ENCODE measurements at regions not wholly inside any gene's neighbourhood (a gene's known extent, or its start where the extent isn't known, plus 50 kb on each side); places are given as distances from the start of the nearest gene placed in this dataset.

GRCh38 chr10:29922892-29923291, 136.5 kb downstream of the JCAD start:
- ChIA-PET CTCF (no interaction called here), POLR2A (no interaction called here)
- DNase-seq (ENCODE audit: low read depth, low spot score) = no peak
- no peak overlapping the region for H3K4me3 ChIP-seq (ENCODE audit: low read depth, low read length)
- TF ChIP-seq, protein P1, sequence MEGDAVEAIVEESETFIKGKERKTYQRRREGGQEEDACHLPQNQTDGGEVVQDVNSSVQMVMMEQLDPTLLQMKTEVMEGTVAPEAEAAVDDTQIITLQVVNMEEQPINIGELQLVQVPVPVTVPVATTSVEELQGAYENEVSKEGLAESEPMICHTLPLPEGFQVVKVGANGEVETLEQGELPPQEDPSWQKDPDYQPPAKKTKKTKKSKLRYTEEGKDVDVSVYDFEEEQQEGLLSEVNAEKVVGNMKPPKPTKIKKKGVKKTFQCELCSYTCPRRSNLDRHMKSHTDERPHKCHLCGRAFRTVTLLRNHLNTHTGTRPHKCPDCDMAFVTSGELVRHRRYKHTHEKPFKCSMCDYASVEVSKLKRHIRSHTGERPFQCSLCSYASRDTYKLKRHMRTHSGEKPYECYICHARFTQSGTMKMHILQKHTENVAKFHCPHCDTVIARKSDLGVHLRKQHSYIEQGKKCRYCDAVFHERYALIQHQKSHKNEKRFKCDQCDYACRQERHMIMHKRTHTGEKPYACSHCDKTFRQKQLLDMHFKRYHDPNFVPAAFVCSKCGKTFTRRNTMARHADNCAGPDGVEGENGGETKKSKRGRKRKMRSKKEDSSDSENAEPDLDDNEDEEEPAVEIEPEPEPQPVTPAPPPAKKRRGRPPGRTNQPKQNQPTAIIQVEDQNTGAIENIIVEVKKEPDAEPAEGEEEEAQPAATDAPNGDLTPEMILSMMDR (IDR thresholded peaks at IDR 0.05; ENCODE audit: insufficient read depth, low read length, missing control alignments) = no peak

DNA sequence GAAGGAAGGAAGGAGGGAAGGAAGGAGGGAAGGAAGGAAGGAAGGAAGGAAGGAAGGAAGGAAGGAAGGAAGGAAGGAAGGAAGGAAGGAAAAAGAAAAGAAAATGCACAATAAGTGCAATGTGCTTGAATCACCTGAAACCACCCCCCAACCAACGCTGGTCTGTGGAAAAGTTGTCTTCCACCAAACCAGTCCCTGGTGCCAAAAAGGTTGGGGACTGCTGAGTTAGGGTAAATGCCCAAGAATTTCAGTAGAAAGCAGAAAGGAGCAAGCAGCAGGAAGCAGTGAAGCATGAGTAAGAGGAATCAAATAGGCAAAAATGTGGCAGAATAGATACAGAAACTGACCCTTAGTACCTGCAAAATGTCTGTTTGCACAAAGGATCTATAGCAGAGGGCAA, 137.2 kb downstream of the JCAD start:
- CTCF ChIA-PET = no interaction called here
- TF ChIP-seq, protein P1 (IDR thresholded peaks at IDR 0.05; ENCODE audit: insufficient read depth, low read length, missing control alignments) = no peak

DNA sequence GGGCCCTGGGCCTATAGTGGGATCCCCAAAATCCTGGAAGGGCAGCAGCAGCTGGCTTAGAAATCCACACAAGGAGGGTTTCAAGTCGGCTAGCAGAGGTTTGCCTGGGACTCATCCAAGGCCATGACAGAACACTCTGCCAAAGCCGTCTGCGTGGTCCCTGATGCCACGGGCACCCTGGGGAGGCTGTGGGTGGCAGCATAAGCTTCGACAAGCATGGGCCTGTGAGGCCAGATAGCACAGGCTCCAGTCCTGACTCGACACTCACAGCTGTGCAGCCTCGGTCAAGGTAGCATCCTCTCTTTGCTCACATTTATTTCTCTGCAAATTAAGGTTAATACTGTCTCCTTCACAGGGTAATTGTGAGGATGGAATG, 138.3 kb downstream of the JCAD start:
- ChIA-PET POLR2A (no interaction called here), CTCF (interaction anchor here (0.8 kb wide), 1 partner anchor 78 kb away, joined by 4 read pairs; no protein-coding TSS in a partner anchor)
- no peak overlapping the region for H3K4me3 ChIP-seq (ENCODE audit: low read depth, low read length)
- DNase-seq (ENCODE audit: low read depth, low spot score) = no peak
- TF ChIP-seq, protein P1 (IDR thresholded peaks at IDR 0.05; ENCODE audit: insufficient read depth, low read length, missing control alignments) = no peak

More for the DNA sequence above, 137.2 kb downstream of the JCAD start:
- H3K4me3 ChIP-seq (ENCODE audit: low read depth, low read length) = no peak overlapping the region
- POLR2A ChIA-PET = no interaction called here
- DNase-seq (ENCODE audit: low read depth, low spot score) = no peak

GRCh38 chr10:29920408-29921070, 138.8 kb downstream of the JCAD start:
- no peak overlapping the region for H3K4me3 ChIP-seq (ENCODE audit: low read depth, low read length)
- no peak for DNase-seq (ENCODE audit: low read depth, low spot score)
- ChIA-PET CTCF (interaction anchor here (1.1 kb wide), 1 partner anchor 78 kb away, joined by 3 read pairs; no protein-coding TSS in a partner anchor), POLR2A (no interaction called here)
- TF ChIP-seq, protein P1 (IDR thresholded peaks at IDR 0.05; ENCODE audit: insufficient read depth, low read length, missing control alignments) = no peak

DNA sequence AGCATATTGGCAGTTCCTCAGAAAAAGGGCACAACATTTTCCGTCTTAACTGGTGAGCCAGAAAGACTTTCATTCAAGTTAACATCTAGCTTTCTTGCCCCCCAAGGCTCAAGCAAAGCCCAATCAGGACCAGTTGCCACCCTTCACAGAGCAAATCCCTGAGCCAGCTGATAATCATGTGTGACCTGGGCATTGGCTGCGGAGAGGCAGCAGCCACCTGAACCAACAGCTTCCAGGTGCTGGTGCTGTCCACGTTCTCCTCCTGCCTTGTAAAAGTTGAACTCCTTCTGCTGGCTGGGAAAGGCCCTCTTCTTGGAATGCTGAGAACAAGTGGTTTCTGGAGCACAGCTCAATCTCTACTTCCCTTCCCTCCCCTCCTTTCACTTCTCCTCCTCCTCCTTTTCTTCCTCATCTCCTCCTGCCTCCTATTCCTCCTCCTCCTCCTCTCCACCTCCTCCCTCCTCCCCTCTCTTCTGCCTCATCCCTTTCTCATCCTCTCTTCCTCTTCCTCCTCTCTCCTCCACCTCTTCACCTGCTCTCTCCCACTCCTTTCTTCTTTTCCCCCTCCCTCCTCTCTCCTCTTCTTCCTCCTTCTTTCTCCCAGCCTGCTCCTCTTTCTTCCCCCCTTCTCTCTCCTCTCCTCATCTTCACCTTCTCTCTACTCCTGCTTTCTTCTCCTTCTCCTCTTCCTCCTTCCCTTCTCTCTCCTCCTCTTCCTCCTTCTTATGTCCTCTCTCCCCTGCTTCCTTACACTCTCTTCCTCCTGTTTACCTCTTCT, 140.6 kb downstream of the JCAD start:
- ChIA-PET POLR2A (no interaction called here), CTCF (interaction anchor here (0.7 to 1.5 kb wide), 2 partner anchors 9 to 153 kb away, joined by 3 read pairs; no protein-coding TSS in a partner anchor)
- no peak for DNase-seq (ENCODE audit: low read depth, low spot score)

DNA sequence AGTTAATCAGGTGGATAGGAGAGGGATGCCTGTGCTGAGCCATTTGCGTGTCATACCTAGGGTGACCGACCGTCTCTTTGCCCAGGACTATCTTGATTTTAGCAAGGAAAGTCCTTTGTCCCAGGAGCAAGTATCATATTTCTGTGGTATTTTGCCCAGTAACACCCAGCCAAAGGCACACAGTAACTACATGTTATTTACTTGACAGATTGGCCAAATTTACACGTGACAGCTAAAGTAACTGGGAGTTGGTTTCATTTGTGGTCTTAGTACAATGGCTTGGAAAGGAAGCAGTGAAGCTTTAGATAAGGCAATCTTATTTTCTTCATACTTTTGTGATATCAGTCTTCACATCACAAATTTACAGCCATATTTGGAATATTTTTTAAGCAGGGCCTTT, 142.1 kb downstream of the JCAD start:
- H3K4me3 ChIP-seq (ENCODE audit: low read depth, low read length) = no peak overlapping the region
- TF ChIP-seq, protein P1 (IDR thresholded peaks at IDR 0.05; ENCODE audit: insufficient read depth, low read length, missing control alignments) = no peak
- ChIA-PET POLR2A (no interaction called here), CTCF (no interaction called here)
- DNase-seq (ENCODE audit: low read depth, low spot score) = no peak

More for the DNA sequence above, 140.6 kb downstream of the JCAD start:
- no peak overlapping the region for H3K4me3 ChIP-seq (ENCODE audit: low read depth, low read length)
- TF ChIP-seq, protein P1 (IDR thresholded peaks at IDR 0.05; ENCODE audit: insufficient read depth, low read length, missing control alignments) = no peak

All from AG04449 (cell line).